GM19240 (cell line): ENCODE measurements at regions not wholly inside any gene's neighbourhood (a gene's known extent, or its start where the extent isn't known, plus 50 kb on each side); places are given as distances from the start of the nearest gene placed in this dataset.

ENCODE experiments used
- DNase-seq: peaks from one replicate; pipeline ENCODE4 v3.0.0; 2011; ENCODE audit warnings: low spot score; ENCODE audit not compliant: insufficient read length

DNA sequence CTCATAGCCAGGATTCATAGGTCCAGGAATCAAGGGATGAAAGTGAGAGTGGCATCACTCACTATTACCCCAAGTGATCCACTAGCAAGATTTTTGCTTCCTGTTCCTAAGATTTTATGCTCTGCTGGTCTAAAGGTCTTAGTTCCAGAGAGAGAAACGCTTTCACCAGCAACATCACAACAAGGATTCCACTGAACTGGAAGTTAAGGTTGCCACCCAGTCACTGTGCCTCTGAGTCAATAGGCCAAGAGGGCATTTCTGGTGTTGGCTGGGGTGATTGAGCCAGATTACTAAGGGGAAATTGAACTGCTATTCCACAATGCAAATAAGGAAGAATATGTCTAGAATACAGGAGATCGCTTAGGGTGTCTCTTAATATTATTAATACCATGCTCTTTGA lies 142.5 kb upstream of the ARID2 start:
- DNase-seq: no peak

DNA sequence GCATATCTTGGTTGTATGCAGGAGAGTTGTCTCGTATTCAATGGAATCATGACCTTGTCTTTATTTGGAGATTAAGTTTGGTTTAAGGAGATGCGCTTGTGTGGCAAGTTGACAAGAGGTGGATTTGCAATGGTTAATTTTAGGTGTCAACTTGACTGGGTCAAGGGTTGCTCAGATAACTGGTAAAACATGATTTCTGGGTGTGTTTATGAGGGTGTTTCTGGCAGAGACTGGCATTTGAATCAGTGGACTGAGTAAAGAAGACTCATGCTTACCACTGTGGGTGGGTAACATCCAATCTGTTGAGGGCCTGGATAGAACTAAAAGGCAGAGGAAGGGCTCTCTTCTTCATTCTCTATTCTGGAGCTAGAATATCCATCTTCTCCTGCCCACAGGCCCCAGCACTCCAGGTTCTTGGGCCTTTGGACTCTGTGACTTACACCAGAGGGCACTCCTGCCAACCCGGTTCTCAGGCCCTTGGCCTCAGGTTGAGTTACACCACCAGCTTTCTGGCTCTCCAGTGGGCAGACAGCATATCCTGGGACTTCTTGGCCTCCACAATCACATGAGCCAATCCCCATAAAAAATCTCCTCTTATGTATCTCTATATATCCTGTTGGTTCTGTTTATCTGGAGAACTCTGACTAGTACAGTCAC lies 141.5 kb upstream of the ARID2 start:
- no peak for DNase-seq

DNA sequence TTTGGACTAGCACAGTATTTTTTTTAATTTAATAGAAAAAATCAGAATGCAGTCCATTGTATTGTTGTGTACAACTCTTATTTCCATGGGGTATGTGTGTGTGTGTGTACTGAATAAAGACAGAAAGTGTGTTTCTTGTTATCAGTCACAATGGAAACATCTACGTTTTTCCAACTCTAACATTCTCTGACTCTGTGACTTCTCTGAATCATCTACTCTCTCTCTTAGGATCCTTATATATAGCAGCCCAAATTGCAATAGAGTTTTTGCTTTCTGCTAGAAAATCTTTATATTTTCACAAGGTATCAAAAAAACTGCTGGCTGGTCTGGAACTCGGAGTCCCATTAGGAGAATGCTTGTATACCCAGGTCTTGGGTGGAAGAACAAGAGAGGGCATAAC lies 138.9 kb upstream of the ARID2 start:
- no peak for DNase-seq

DNA sequence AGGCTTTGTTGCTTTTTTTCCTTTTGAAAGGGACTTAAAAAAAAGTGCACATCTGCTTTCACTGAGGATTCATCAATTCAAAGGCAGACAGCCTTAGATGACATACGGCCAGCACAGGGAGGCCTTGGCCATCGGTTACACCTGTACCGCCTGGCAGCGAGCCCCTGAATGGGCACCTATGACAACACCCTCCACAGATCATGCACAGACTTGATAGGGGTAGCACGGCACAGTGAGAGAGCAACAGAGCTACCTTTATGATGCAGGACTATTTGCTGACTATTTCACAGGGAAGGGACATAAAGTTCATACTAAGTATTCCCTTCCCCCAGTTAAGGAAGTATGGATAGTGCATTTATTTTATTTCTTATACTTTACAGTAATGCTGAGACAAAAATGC lies 137.9 kb upstream of the ARID2 start:
- DNase-seq: no peak

DNA sequence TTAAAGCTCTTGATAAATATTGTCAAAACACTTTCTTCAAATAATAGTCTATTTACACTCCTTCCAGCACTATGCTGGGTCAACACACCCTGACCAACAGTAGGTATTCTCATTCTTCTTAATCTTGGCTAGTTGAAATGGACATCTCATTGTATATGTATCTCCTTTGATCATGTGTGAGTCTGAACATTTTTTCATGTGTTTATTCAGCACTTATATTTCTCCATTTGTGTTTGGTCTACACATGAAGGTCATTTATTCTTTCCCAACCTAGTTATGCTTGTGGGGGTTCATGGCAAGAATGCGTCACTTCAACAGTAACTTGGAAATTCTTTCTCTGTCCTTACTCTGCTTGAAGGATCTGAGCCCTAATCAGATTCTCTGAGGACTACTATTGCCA lies 133.1 kb upstream of the ARID2 start:
- DNase-seq: no peak

DNA sequence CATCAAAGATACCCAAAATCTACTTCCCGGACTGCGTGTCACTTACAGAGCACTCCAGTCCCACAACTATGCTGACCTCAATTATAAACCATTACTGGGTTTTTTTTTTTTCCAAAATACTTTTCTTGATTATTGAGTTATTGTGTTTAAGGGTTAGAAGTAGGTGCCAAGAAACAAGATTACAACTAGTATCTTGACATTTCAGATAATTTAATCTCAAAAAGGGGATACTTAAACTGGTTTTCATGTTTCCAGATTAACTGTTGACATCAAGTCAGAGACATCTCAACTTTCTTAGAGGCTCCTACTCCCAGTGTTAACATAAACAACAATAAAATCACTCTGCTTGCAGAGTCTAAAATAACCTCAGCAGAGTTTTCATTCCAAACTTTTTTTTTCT lies 131.2 kb upstream of the ARID2 start:
- DNase-seq: no peak

DNA sequence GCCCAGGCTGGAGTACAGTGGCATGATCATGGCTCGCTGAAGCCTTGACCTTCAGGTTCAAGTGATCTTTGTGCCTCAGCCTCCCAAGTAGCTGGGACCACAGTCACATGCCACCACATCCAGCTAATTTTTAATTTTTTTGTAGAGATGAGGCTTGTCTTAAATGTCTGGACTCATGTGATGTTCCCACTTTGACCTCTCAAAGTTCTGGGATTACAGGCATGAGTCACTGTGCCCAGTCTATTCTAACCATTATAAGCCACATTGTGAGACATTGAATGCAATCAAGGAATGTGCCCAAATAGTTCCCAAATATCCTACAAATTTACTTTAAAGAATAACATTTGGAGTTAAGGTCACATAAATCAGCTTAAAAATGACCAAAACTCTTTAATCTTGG lies 130.7 kb upstream of the ARID2 start:
- no peak for DNase-seq

DNA sequence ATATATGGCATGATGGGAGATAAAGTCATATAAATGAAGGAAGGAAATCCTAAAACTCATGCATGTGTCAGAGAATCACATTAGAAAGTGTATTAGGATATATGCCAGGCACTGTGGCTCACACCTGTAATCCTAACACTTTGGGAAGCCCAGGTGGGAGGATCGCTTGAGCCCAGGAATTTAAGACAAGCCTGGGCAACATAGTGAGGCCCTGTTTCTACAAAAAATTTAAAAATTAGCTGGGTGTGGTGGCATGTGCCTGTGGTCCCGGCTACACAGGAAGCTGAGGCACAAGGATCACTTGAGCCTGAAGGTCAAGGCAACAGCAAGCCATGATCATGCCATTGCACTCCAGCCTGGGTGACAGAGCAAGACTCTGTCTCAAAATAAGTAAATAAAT lies 130.3 kb upstream of the ARID2 start:
- DNase-seq: no peak

DNA sequence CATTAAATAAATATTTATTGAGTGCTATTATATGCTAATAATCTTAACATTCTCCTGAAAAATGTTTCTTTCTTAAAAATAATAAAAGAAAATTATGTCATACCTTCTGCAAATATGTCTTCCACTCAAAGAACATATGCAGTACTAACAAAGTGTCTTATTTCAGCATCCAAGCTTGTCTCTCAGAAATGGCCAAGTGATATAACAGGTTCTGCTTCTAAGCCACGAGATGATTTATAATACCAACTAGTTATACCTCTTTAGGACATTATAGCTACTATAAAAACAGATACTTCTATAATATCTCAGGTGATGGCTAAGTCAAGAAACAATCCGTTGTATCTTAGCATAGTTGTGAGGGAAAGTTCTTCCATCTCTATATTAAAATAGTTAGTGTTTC lies 128.1 kb upstream of the ARID2 start:
- no peak for DNase-seq

DNA sequence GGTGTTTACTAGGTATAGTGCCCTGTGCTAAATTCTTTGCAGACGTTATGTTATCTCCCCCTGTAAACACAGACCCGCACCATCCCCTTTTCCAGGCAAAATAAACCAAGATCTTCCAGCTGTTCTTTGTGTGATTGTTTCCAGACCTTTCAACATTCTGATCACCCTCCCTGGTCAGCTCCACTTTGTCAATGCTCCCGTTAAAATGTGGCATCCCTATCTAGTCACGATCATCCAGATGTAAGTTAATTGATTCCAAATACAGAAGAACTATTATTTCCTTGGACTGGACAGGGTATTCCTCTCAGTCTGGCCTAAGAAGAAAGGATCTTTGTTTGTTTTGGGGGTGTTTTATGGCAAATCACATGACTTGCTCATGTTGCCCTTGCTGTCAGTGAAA lies 127.6 kb upstream of the ARID2 start:
- no peak for DNase-seq

DNA sequence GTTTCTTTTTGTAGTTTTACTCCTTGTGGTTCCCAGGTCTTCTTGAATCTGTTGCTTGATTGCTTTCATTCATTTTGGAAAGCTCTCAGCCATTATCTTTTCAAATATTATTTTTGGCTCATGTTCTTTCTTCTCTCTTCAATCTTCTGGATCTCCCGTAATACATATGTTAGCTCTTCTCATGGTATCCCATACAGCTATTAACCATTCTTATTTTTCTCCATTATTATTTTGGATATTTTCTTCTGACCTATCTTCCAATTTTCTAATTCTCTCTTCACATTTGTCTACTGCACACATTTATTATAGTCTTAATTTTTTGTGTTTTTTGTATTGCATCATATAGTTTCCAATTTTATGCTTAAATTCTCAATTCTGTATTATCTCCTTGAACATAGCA lies 123.9 kb upstream of the ARID2 start:
- DNase-seq: no peak

DNA sequence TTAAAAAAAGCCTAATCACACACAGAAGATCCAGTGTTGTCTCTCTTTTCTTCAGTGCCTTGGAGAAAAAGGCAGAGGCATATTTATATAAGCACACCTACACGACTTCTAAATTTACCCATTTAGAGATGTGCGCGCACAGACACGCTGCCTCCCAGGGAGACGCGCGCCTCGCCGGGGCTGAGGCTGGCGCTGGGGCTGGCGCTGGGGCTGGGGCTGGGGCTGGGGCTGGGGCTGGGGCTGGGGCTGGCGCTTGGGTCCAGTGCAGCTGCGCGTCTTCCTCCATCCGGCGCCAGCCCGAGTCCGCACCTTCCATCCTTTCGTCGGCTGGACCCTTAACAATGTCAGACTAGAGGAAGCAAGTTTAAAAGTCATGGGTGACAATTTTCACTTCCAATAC lies 118.4 kb upstream of the ARID2 start:
- DNase-seq: no peak

DNA sequence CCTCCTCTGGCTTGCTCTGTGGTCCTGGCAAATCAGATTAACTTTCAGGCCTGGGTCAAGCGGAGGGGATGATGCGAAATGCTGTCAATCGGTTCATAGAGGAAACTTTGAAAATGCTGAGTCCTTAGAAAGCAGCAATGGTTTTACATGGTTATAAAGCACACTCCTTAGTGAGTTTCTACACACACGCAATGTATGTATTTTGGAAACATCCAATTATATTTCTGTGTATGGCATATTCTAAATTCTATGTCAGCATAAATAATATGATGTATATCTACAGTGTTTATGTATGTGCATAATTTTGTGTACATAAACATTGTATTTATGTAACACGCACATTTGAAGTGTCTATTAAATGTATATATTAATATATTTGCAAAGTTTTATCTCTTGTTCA lies 118.0 kb upstream of the ARID2 start:
- DNase-seq: no peak

DNA sequence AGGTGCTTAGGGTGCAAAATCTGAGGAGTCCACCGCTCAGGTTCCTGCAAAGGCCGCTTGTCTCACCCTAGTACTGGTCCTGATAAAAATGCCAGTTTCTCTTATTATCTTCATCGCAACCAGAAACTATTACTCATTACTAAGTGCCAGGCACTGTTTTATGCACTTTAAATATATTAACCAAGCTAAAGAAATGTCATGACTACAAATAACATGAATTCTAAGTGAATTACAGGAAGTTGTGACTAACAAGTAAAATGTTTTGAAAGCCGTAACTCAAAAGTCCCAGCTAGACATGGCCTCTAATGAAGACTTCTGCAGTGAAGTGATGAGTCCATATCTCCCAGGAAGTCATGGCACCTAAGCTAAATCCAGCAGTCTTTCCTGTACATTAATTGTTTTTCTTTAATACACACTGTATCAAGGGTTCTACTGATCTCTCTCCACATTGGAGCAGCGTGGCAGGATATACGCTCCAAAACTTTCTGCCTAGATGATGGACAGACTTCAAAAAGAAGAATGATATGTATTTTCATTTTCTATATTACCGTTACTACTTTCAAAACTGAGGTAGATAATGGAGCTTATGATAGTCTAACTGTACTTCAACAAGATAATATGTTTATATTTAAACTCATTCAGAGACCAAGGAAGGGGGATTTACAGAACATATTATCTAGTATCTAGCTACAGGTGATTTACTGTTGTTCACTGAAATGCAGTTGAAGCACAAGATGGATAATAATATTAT lies 117.3 kb upstream of the ARID2 start:
- no peak for DNase-seq

DNA sequence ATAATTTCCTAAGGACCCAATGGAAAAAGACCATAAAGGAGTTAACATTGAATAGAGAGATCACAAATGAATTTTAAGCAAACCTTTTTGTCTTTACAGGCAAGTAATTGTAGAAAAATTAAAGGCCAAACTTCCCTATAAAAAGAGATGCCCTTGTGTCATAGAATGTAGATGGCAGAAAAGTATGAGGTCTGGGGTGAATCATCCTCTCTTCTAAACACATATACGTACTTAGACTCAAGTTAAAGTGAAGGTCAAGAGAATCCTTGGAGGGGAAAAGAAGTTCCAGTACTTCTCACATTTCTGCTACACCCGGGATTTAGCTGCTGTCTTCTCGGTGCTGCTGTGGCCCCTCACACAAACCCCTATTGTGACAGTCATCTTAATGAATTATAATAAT lies 116.2 kb upstream of the ARID2 start:
- DNase-seq: no peak

DNA sequence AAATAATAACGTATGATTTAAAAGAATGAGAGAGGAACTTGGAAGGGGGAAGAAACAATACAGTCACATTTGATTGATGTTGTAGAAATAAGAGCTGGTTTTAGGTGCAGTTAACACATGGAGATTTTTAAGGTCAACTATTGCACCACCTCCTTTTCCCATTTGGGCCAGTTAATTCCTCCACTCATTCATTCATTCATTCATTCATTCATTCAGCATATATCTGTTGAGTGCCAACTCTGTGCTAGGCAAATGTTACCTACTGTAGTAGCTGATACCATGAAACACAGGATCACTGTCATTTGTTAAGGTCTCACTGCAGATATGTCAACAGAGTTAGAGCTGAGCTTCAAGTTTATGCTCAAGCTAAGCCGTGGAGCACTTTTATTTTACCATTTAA lies 115.7 kb upstream of the ARID2 start:
- DNase-seq: no peak

DNA sequence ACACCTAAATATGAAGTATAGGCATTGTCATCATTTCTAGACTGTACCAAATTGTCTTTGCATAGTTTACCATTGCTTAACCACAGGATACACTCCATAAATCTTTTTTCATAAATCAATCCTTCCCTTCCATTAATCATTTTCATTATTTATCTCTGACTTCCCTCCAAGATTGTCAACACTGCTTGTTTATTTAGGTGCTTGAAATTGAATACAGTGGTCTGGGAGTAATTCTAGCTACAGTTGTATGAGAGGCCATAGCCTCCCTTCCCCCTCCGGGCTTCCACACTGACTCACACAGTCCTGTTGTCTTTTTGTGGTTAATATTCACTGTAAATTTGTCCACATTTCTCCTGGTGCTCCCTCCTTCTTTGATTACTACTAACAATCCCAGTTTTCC lies 114.2 kb upstream of the ARID2 start:
- no peak for DNase-seq

DNA sequence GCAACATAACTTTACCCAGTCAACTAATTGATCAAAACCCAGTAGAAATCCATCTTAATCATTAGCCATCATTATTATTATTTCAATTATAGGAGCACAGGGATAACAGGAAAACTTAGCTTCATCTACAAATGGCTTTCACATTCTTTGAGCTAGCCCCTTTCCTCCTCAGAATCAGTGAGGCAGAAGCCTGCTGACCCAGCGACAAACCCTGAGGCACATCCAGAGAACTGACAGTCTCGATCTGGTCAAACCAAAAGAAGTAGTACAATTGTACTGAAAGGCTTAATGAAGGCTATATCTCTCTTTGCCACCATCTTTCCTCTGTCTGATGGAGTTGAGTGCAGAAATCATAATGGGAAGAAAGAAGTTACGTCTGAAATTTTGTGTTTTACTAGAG lies 109.8 kb upstream of the ARID2 start:
- DNase-seq: no peak

DNA sequence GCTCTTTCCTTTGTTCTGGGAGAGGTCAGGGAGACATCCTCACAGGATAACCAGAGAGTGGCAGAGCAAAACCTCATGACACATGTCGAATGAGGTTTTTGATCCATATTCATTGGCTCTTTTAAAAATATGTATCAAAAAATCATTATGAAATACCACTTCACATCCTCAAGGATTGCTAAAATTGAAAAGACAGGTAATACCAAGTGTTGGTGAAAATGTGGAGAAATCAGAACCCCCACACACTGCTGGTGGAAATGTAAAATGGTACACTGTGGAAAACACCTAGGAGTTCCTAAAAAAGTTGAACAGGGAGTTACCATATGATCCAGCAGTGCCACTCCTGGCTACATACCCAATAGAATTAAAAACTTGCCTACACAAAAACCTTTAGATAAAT lies 107.8 kb upstream of the ARID2 start:
- DNase-seq: no peak

DNA sequence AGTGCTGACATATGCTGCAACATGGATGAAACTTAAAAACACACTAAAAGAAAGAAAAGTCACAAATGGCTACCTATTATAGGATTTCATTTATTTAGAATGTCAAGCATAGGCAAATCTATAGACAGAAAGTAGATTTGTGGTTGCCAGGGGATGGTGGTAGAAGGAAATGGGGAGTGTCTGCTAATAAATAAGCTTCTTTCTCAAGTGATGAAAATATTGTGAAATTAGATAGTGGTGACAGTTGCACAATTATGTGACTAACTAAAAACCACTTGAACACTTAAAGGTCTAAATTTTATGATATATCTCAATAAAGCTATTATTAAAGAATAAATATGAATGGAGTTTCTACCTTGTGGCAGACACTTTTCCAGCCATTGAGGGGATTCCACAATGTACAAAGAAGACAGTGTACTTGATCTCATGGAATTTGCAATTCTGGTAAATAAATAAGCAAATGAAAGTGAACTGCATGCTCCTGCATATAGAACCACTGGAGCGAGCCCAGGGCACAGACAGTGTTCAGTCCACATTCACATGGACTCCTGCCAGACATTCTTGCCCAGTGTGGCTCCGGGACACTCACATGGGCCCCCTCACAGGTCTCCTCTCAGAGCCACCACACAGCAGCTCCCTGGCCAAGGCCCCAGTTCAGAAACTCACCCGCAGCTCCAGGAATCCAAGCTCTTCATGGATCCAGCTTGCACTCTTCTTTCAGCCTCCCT lies 107.1 kb upstream of the ARID2 start:
- no peak for DNase-seq

DNA sequence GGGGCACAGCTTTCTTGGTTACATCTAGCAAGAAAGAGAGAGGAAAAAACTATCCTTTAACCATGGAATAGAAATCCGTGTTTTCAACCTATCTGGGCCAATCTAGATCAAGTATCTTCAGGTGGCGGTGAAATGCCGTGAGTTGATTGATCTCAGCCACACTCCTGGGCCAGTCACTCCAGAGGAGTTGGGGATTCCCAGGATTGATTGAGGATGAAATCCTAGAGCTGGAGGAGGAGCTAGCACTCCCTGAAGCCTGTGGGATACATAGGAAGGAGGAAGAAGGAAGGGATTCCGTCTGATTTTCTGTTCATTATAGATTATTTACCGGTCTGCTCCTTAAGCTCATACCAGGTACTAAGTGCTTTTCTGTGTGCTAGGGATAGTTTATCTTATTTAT lies 106.3 kb upstream of the ARID2 start:
- DNase-seq: no peak

DNA sequence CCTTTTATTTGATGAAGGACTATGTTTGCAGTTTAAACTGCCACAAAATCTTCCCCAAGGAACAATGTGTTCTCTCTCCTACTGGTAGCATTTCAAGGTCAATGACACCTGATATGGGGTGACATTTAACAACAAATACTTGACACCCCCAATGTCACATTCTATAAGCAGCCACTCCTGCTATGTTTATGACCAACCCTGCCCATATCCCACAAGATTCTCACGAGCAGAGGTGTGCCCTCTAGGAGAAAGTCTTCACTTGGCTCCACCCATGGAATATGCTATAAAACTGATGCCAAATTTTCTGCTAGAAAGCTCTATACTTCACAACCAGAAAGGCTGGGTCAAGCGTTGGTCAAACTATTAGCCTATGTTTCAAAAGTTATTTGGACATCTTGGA lies 105.6 kb upstream of the ARID2 start:
- DNase-seq: no peak

DNA sequence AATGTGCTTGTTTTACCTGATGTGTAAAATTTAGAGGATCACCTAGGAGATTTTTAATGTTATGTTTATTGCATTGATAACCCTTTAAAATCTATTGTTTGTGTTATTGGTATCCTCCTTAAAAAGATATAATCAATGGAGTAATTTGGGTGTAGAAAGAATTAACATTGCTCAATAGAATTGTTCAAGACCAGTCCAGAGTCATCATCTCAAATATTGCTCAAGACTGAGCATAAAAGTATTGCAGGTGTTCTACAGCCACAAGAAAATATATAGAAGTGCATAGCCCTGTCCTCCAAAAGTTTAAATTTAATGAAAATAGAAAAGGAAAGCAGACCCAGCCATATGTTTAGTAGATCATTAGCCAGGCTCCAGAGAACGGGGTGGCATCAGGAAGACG lies 102.5 kb upstream of the ARID2 start:
- no peak for DNase-seq
